GM23338 (cell line): ENCODE measurements at regions not wholly inside any gene's neighbourhood (a gene's known extent, or its start where the extent isn't known, plus 50 kb on each side); places are given as distances from the start of the nearest gene placed in this dataset.
A peak's percentile ranks its signal among the peaks of the same experiment; 100 is the strongest.

Source experiments
- ATAC-seq: fragments of 200-7000 bp; cut with Tn5 transposase; 3 replicates; pipeline ENCODE4 v1.9.1; 2020
- DNase-seq: peaks from one replicate; pipeline ENCODE4 v3.0.0-alpha.2; 2015; ENCODE audit warnings: low spot score
- H2AFZ ChIP-seq: fragments of 200-600 bp; sonication (generic); 2 replicates; pipeline ENCODE4 v1.8.0; 2016; ENCODE audit warnings: antibody characterized with exemption, mild to moderate bottlenecking, moderate library complexity
- H3F3A ChIP-seq: fragments of 200-600 bp; sonication (generic); replicated peaks from 2 replicates; pipeline ENCODE4 v1.8.0; 2017; ENCODE audit warnings: antibody characterized with exemption, mixed run types, low read depth
- H3K27ac ChIP-seq: fragments of 200-600 bp; sonication (generic); 2 replicates; pipeline ENCODE4 v1.6.1; 2016; ENCODE audit warnings: low read depth
- H3K27me3 ChIP-seq: fragments of 200-600 bp; sonication (generic); 2 replicates; pipeline ENCODE4 v1.8.0; 2016; ENCODE audit warnings: mild to moderate bottlenecking, mixed run types, moderate library complexity; ENCODE audit not compliant: insufficient read depth
- H3K36me3 ChIP-seq: fragments of 200-600 bp; sonication (generic); 2 replicates; pipeline ENCODE4 v1.8.0; 2016; ENCODE audit warnings: mild to moderate bottlenecking; ENCODE audit not compliant: insufficient read depth
- H3K4me1 ChIP-seq: fragments of 200-600 bp; sonication (generic); 2 replicates; pipeline ENCODE4 v1.8.0; 2016; ENCODE audit warnings: mild to moderate bottlenecking, moderate library complexity; ENCODE audit not compliant: insufficient read depth
- H3K4me2 ChIP-seq: fragments of 200-600 bp; sonication (generic); 2 replicates; pipeline ENCODE4 v1.7.1; 2017; ENCODE audit warnings: mixed run types
- H3K4me3 ChIP-seq: fragments of 200-600 bp; sonication (generic); 2 replicates; pipeline ENCODE4 v1.6.1; 2016; ENCODE audit warnings: mixed run types
- H3K79me2 ChIP-seq: fragments of 200-600 bp; sonication (generic); replicated peaks from 2 replicates; pipeline ENCODE4 v1.8.0; 2017; ENCODE audit warnings: mild to moderate bottlenecking; ENCODE audit not compliant: insufficient read depth
- H3K9me2 ChIP-seq: fragments of 200-600 bp; sonication (generic); 2 replicates; pipeline ENCODE4 v1.8.0; 2017; ENCODE audit not compliant: insufficient read depth
- H4K20me1 ChIP-seq: fragments of 200-600 bp; sonication (generic); replicated peaks from 2 replicates; pipeline ENCODE4 v1.8.0; 2017; ENCODE audit warnings: mild to moderate bottlenecking; ENCODE audit not compliant: insufficient read depth
- H3K27ac Mint-ChIP-seq: 2 replicates; pipeline ENCODE4 v1.8.0; 2020; ENCODE audit warnings: inconsistent platforms, mild to moderate bottlenecking, moderate library complexity, mixed read lengths
- H3K27me3 Mint-ChIP-seq: 3 replicates; pipeline ENCODE4 v1.8.0; 2022; ENCODE audit warnings: low read depth, mild to moderate bottlenecking, moderate library complexity, mixed read lengths, inconsistent platforms; ENCODE audit not compliant: insufficient read depth, poor library complexity
- H3K36me3 Mint-ChIP-seq: 3 replicates; pipeline ENCODE4 v1.8.0; 2021; ENCODE audit warnings: low read depth, mild to moderate bottlenecking, inconsistent platforms, moderate library complexity, mixed read lengths
- H3K4me1 Mint-ChIP-seq: 3 replicates; pipeline ENCODE4 v1.8.0; 2020; ENCODE audit warnings: mild to moderate bottlenecking, inconsistent platforms, mixed read lengths
- H3K4me3 Mint-ChIP-seq: 3 replicates; pipeline ENCODE4 v1.8.0; 2021; ENCODE audit warnings: moderate library complexity, mild to moderate bottlenecking, inconsistent platforms, mixed read lengths
- H3K9me3 Mint-ChIP-seq: 3 replicates; pipeline ENCODE4 v1.8.0; 2020; ENCODE audit warnings: moderate library complexity, mild to moderate bottlenecking, inconsistent platforms, mixed read lengths
- CREB1 ChIP-seq: fragments of 250-450 bp; sonication (Bioruptor Pico); IDR thresholded peaks from 2 replicates; pipeline ENCODE4 v1.5.0; 2020; ENCODE audit warnings: low read depth, mild to moderate bottlenecking, moderate library complexity
- ETS1 ChIP-seq: IDR thresholded peaks from 2 replicates; pipeline ENCODE4 v1.6.1; 2016; ENCODE audit warnings: antibody characterized with exemption
- EZH2phosphoT487 ChIP-seq: fragments of 200-600 bp; sonication (generic); IDR thresholded peaks from one replicate; pipeline ENCODE4 v1.8.1; 2018; ENCODE audit warnings: antibody characterized with exemption; ENCODE audit not compliant: unreplicated experiment
- JUNB ChIP-seq: IDR thresholded peaks from one replicate; pipeline ENCODE4 v1.6.1; 2016; ENCODE audit warnings: antibody characterized with exemption; ENCODE audit not compliant: unreplicated experiment
- NANOG ChIP-seq: IDR thresholded peaks from 2 replicates; pipeline ENCODE4 v1.6.1; 2016; ENCODE audit warnings: antibody characterized with exemption, borderline replicate concordance
- POLR2AphosphoS5 ChIP-seq: IDR thresholded peaks from 2 replicates; pipeline ENCODE4 v1.6.1; 2016; ENCODE audit warnings: antibody characterized with exemption, low read depth
- STAT1 ChIP-seq: IDR thresholded peaks from one replicate; pipeline ENCODE4 v1.6.1; 2016; ENCODE audit warnings: antibody characterized with exemption; ENCODE audit not compliant: unreplicated experiment
- ZNF331 ChIP-seq: fragments of 250-450 bp; sonication (Bioruptor Pico); IDR thresholded peaks from 2 replicates; pipeline ENCODE4 v1.5.0; 2020; ENCODE audit warnings: low read depth, mild to moderate bottlenecking, moderate library complexity
- ZNF462 ChIP-seq: fragments of 250-450 bp; sonication (Bioruptor Pico); IDR thresholded peaks from 2 replicates; pipeline ENCODE4 v1.5.0; 2020; ENCODE audit warnings: mild to moderate bottlenecking, moderate library complexity

- TF ChIP-seq ZNF462: no peak
- no peak for TF ChIP-seq EZH2phosphoT487
- TF ChIP-seq ZNF331: no peak
- TF ChIP-seq JUNB: no peak
- no peak for TF ChIP-seq NANOG
- TF ChIP-seq ETS1: no peak
- no peak for TF ChIP-seq POLR2AphosphoS5
Observed at GRCh38 chr5:158285698-158286097, 426.8 kb upstream of the CLINT1 start (continued).

- no peak for TF ChIP-seq CREB1 (CRISPR knock-in tag)
- no peak for TF ChIP-seq EZH2phosphoT487
- TF ChIP-seq STAT1: no peak
- Histone ChIP-seq H3K4me3 (no peak overlapping the region), H4K20me1 (no peaks in the 10 kb centered on the region), H3K9me2 (0 out of 2 replicates have a peak, but pooled peaks cover 6% of the 10 kb centered on the region), H3K79me2 (no peaks in the 10 kb centered on the region), H3K36me3 (no peaks in the 10 kb centered on the region), H2AFZ (no peak overlapping the region), H3K4me2 (no peak overlapping the region), H3K27ac (no peak overlapping the region), H3K4me1 (no peaks in the 10 kb centered on the region), H3K27me3 (no peaks in the 10 kb centered on the region), H3F3A (no peaks in the 10 kb centered on the region)
- ATAC-seq (peak; percentile 39; the same call in 1 of the 3 replicates), DNase-seq (peak; percentile 6)
- no peaks in the 10 kb centered on the region for H3K27me3 Mint-ChIP-seq
- no peak overlapping the region for H3K27ac Mint-ChIP-seq
- H3K4me1 Mint-ChIP-seq: no peaks in the 10 kb centered on the region
- no peak overlapping the region for H3K4me3 Mint-ChIP-seq
- H3K36me3 Mint-ChIP-seq: no peaks in the 10 kb centered on the region
- no peaks in the 10 kb centered on the region; the same call in 1 of the 3 replicates for H3K9me3 Mint-ChIP-seq
Observed at GRCh38 chr5:158284242-158284641, 425.3 kb upstream of the CLINT1 start.
